ENCODE measurements at regions not wholly inside any gene's neighbourhood (a gene's known extent, or its start where the extent isn't known, plus 50 kb on each side); places are given as distances from the start of the nearest gene placed in this dataset.

- DNase-seq (ENCODE audit: low spot score) = no peak
- Histone ChIP-seq H3K4me3 (no peak overlapping the region), H3K27ac (no peak overlapping the region)
- TF ChIP-seq CTCF (IDR thresholded peaks at IDR 0.05) = no peak
Measured at GRCh38 chr18:70500748-70501147, 211.9 kb downstream of the SOCS6 start.

- no peak for TF ChIP-seq CTCF (IDR thresholded peaks at IDR 0.05)
- H3K4me3 ChIP-seq = no peak overlapping the region
- H3K27ac ChIP-seq = no peak overlapping the region
- no peak for DNase-seq (ENCODE audit: low spot score)
Measured at GRCh38 chr18:70499218-70499691, 210.4 kb downstream of the SOCS6 start.

- no peak for DNase-seq (ENCODE audit: low spot score)
- Histone ChIP-seq H3K4me3 (no peak overlapping the region), H3K27ac (no peak overlapping the region)
- TF ChIP-seq CTCF (IDR thresholded peaks at IDR 0.05) = no peak
Measured at GRCh38 chr18:70496353-70497294, 207.8 kb downstream of the SOCS6 start.

- no peak for DNase-seq (ENCODE audit: low spot score)
- Histone ChIP-seq H3K4me3 (no peak overlapping the region), H3K27ac (no peak overlapping the region)
- no peak for TF ChIP-seq CTCF (IDR thresholded peaks at IDR 0.05)
Measured at GRCh38 chr18:70494524-70494923, 205.7 kb downstream of the SOCS6 start.

- Histone ChIP-seq H3K4me3 (no peak overlapping the region), H3K27ac (no peak overlapping the region)
- DNase-seq (ENCODE audit: low spot score) = no peak
- no peak for TF ChIP-seq CTCF (IDR thresholded peaks at IDR 0.05)
Measured at GRCh38 chr18:70493461-70493860, 204.6 kb downstream of the SOCS6 start.

- H3K4me3 ChIP-seq = no peak overlapping the region
- peak; percentile 14 for TF ChIP-seq CTCF (IDR thresholded peaks at IDR 0.05)
- DNase-seq (ENCODE audit: low spot score) = no peak
- H3K27ac ChIP-seq = no peak overlapping the region
Measured at GRCh38 chr18:70491734-70492348, 203.0 kb downstream of the SOCS6 start.
